Stimulated activated CD8-positive, alpha-beta memory T cell treated with anti-CD3 and anti-CD28 coated beads, Interleukin-7, amount 100 ng/mL, for 48 hours (primary cell): ENCODE measurements at regions not wholly inside any gene's neighbourhood (a gene's known extent, or its start where the extent isn't known, plus 50 kb on each side); places are given as distances from the start of the nearest gene placed in this dataset.
"Not testable (repeated sequence)": the region's sequence is repeated elsewhere in the genome, so short reads cannot be mapped to it uniquely, and the experiment has no call there.

Experiments used
- DNase-seq, 2 donors: peaks; one replicate each; pipeline ENCODE4 v3.0.0-alpha.2; 2020; ENCODE audit warnings: low read depth in 1 of 2; ENCODE audit errors: extremely low read depth in 1 of 2

DNA sequence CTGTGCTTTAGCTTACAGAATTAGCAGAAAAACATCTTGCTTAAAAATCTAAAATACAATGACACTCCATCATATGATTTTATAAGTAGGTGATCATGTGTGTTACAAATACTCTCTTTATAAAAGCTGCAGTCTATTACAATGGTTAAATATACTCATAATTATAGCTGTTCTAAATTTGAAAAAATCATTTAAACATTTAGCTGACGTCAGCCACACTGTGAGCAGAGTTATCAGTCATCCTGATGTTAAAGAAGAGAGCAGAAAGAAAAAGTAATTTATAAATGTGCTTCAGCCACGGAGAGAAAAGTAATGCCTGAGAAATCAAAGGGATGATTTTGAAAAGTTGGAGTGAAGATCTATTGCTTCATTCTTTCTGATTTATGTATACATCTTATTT is 1325.9 kb upstream of the B3GALT2 start:
- no peak for DNase-seq

- no peak for DNase-seq
These were observed 1316.8 kb upstream of the B3GALT2 start for GRCh38 chr1:194503209-194503608.

DNA sequence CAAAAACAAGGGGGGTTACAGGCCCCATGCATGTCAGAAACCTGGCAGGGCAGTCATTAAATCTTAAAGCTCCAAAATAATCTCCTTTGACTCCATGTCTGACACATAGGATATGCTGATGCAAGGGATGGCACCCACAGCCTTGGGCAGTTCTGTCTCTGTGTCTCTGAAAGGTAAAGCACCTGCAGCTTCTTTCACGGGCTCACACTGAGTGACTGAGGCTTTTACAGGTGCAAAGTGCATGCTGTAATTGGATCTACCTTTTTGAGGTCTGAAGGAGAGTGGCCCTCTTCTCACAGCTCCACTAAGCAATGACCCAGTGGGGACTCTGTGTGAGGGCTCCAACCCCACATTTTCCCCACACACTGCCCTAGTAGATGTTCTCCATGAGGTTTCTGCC is 1309.0 kb upstream of the B3GALT2 start:
- no peak for DNase-seq

GRCh38 chr1:194487172-194487571 is 1300.8 kb upstream of the B3GALT2 start:
- DNase-seq: no peak

DNA sequence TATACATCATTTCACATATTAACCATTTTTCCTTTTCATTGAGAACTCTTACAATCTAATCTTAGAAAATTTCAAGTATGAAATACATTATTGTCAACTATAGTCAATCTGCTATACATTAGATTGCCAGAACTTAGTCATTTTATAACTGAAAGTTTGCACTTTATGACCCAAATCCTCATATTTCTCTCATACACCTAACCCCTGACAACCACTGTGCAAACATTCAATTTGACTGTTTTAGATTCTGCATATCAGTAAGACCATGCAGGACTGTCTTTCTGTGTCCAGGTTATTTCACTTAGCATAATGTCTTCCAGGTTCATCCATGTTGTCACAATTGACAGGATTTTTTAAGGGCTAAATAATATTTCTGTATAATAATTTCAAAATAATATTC is 1299.0 kb upstream of the B3GALT2 start:
- no peak for DNase-seq

DNA sequence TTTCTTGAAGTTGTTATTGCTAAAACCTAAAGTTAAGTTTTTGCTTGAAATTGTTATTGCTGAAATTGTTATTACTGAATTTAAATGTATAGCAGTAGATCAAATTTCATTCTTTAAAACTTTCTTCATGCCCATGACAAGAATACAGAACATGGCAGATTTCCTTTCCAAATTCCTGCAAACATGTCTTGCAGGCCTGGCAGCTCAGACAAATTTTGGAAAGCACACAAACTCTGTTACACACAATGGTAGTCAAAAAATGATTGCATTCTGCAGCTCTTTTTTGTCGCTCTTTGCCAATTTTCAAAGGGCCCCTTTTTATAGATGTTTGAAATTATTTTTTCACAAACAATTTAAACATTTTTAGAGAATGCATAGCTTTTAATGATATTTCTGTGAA is 1292.3 kb upstream of the B3GALT2 start:
- no peak for DNase-seq

DNA sequence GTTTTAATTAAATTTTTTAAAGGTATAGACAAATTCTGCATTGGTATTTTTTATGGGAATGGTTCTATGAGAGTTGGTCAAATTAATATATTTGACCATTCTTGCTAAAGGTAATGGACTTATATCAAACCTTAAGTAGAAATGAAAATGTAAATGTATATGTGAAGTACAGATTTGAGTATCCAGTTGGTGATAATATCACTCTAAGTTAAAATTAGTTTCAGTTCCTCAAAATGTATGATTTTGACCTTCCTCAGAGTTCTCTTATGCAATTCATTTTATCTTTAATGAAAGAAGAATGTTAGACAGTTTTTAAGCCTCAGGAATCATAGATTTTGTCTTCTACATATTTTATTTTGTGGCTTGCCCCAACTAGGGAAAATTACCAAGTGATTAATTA is 1291.5 kb upstream of the B3GALT2 start:
- no peak for DNase-seq

DNA sequence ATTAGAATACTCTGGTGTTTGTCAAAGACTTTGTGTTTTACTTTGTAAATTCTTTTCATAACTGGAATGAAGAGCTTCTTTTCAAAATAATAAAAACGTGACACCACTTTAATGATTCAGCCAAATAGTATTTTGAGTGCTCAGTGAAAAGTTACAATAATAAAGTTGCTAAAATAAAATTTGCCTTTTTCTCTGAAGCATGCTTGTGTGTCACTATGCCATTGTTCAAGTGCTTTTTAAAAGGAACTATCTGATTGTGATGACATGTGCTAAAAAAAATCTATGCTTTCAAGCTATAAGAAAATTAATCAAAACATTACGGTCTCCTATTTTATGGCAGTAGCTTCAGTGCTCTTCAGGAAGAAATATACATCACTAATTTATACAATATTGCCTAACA is 1290.5 kb upstream of the B3GALT2 start:
- no peak for DNase-seq

- no peak for DNase-seq
These were observed 1289.9 kb upstream of the B3GALT2 start for GRCh38 chr1:194476351-194476750.

GRCh38 chr1:194474701-194475100 is 1288.3 kb upstream of the B3GALT2 start:
- no peak for DNase-seq

DNA sequence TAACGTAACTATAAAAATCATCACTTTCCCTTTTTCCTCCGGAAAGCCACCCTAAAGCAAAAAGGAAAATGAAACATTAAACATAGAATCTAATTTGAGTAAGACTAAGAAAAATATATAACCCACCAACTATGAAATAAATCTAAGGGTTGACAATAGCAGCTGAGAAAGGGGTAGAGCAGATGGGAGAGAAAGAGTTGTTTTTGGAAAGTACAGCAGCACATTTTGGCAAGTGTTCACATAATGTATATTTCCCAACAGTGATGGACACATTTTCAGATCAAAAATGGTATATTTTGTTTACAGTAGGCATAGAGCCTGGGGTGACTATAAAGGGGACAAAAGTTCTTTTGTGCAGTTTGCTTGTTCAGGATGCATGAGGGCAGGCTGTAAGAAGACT is 1287.4 kb upstream of the B3GALT2 start:
- DNase-seq: no peak

DNA sequence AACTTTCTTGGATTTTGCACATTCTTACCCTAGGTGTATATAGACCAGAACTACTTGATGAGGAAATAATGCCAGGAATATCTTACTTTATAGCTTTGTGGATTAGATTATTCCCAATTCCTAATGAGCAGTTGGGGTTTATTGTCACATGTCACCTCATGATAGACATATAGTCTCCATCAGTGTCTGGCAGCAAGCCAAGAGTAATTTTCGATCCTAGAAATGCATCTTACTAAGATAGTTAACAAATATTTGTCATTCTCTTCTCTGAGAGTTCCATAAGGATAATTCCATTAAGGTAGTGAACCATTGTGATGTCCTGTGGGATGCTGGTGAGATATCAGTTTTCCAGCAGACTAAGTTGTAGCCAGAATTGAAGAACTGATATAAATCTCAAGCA is 1282.9 kb upstream of the B3GALT2 start:
- no peak for DNase-seq

GRCh38 chr1:194466706-194467105 is 1280.3 kb upstream of the B3GALT2 start:
- no peak for DNase-seq

GRCh38 chr1:194447636-194448035 is 1261.2 kb upstream of the B3GALT2 start:
- no peak for DNase-seq

- DNase-seq: no peak
These were observed 1258.8 kb upstream of the B3GALT2 start for GRCh38 chr1:194445244-194445643.

- no peak for DNase-seq
These were observed 1256.6 kb upstream of the B3GALT2 start for GRCh38 chr1:194442901-194443575.

DNA sequence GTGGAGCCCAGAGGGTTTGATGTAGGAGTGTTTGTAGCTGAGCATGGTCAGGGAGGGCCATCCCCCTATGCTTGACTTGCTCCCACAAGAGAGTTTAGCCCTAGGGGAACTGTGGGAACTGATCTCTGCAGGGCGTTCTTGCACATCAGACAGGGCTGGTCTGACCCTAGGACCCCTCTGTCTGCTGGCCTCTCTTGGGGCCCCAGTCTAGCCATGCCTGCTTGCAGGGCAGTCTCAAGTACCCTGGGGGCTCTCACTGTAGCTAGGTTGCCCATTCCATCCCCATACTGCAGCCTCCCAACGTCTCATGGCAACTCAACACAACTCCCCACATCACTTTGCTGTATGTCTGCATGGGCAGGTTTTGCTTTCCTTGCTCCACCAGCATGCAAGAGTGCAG is 1250.7 kb upstream of the B3GALT2 start:
- no peak for DNase-seq

GRCh38 chr1:194431121-194431520 is 1244.7 kb upstream of the B3GALT2 start:
- no peak for DNase-seq

GRCh38 chr1:194420706-194421105 is 1234.3 kb upstream of the B3GALT2 start:
- DNase-seq: no peak

DNA sequence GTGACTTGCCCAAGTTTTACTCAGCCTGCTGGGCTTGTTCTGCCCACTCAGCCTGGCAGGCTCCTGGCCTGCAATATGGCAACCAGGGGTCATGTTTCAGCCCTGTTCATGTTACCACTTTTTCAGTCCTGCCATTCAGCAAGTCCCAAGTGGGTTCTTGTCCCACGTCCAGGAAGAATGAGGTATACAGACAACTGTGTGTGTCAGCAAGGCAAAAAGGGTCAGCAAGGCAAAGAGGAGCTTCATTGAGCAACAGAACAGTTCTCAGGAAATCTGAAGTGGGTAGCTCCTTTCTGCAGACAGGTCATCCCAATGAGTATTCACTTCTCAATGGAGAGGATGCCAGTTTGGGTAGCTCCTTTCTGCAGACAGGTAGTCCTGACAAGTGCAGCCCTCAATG is 1233.3 kb upstream of the B3GALT2 start:
- no peak for DNase-seq

- no peak for DNase-seq
These were observed 1224.3 kb upstream of the B3GALT2 start for GRCh38 chr1:194410756-194411155.

DNA sequence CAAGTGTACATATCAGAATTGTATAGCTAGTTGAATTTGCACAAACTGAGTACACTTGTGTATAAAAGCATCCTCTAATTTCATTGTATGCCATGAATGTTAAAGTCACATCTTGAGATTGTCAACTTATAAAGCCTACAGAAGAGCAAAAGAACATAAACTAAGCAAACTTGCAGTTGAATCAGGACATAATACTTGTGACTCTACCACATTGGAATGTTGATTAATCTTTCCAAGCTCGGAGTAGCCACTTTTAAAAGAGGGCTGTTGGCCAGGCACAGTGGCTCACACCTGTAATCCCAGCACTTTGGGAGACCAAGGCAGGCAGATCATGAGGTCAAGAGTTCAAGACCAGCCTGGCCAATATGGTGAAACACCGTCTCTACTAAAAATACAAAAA is 1220.8 kb upstream of the B3GALT2 start:
- not testable (repeated sequence) for DNase-seq

DNA sequence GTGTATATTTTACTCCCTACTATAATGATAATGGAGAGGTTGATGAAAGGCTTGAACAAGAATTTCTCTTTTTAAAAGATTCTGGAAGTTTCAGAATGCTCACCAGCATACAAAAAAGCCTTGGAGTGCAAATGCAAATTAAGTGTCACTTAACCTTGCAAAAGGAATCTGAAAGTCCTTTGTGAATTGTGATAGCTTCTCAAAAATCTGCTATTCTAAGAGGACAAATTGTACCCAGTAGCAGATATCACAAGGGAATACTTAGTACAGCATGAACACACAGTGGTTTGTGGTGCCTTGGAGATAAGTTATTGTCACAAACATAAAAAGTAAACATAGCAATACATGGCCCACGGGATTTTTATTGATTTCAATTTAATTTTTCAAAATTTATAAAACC is 1208.3 kb upstream of the B3GALT2 start:
- no peak for DNase-seq
